WTC11 (cell line): ENCODE measurements at regions not wholly inside any gene's neighbourhood (a gene's known extent, or its start where the extent isn't known, plus 50 kb on each side); places are given as distances from the start of the nearest gene placed in this dataset.

Source experiments
- CREB1 ChIP-seq: sonication (generic); formaldehyde crosslinking; IDR thresholded peaks from 2 replicates; pipeline ENCODE4 v1.8.0; 2023; ENCODE audit warnings: mild to moderate bottlenecking, missing genetic modification reagents
- CTCF ChIP-seq: fragments of 200-600 bp; IDR thresholded peaks from 2 replicates; pipeline ENCODE4 v1.8.0; 2022; ENCODE audit warnings: antibody characterized with exemption
- E2F1 ChIP-seq: sonication (generic); formaldehyde crosslinking; IDR thresholded peaks from 2 replicates; pipeline ENCODE4 v1.8.0; 2022; ENCODE audit warnings: mild to moderate bottlenecking, missing genetic modification reagents
- ELF4 ChIP-seq: sonication (generic); formaldehyde crosslinking; IDR thresholded peaks from 2 replicates; pipeline ENCODE4 v1.8.1; 2022; ENCODE audit warnings: low read depth, mild to moderate bottlenecking, moderate library complexity, missing genetic modification reagents
- ETV6 ChIP-seq: sonication (generic); formaldehyde crosslinking; IDR thresholded peaks from 2 replicates; pipeline ENCODE4 v1.8.1; 2022; ENCODE audit warnings: mild to moderate bottlenecking, missing genetic modification reagents
- FOXK1 ChIP-seq: sonication (generic); formaldehyde crosslinking; IDR thresholded peaks from 2 replicates; pipeline ENCODE4 v1.8.0; 2022; ENCODE audit warnings: mild to moderate bottlenecking, moderate library complexity, missing genetic modification reagents
- FOXP4 ChIP-seq: sonication (generic); formaldehyde crosslinking; IDR thresholded peaks from 2 replicates; pipeline ENCODE4 v1.8.0; 2022; ENCODE audit warnings: mild to moderate bottlenecking, missing genetic modification reagents
- JUN ChIP-seq: sonication (generic); formaldehyde crosslinking; IDR thresholded peaks from 2 replicates; pipeline ENCODE4 v1.8.0; 2023; ENCODE audit warnings: mild to moderate bottlenecking, missing genetic modification reagents
- MAX ChIP-seq: sonication (generic); formaldehyde crosslinking; IDR thresholded peaks from 2 replicates; pipeline ENCODE4 v1.8.0; 2022; ENCODE audit warnings: mild to moderate bottlenecking, missing genetic modification reagents
- TF ChIP-seq, protein P1 (sequence below): sonication (generic); formaldehyde crosslinking; IDR thresholded peaks from 2 replicates; pipeline ENCODE4 v1.8.1; 2023; ENCODE audit warnings: mild to moderate bottlenecking, missing genetic modification reagents, moderate library complexity
- TF ChIP-seq, protein P2 (sequence below): sonication (generic); formaldehyde crosslinking; IDR thresholded peaks from 2 replicates; pipeline ENCODE4 v1.8.0; 2022; ENCODE audit warnings: missing genetic modification reagents
- TF ChIP-seq, protein P3 (sequence below): sonication (generic); formaldehyde crosslinking; IDR thresholded peaks from 2 replicates; pipeline ENCODE4 v1.8.1; 2022; ENCODE audit warnings: low read depth, missing genetic modification reagents, borderline replicate concordance

DNA sequence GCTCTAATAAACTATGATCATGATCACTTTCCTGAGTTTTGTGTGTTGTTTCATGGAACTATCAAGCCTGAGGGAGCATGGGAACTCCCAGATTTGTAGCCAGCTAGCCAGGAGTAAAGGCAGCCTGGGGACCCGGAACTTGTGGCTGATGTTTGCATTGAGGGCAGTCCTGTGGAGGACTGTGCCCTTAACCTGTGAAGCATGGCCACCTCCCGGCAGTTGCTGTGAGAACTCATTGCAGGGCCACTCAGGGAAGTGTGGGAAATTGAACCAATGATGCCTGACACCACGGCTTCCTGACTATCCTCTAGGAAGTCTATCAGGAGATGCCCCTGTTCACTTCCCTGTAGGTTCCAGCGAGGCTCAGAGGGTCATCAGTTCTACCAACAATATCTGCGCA lies 250.6 kb downstream of the DAD1 start:
- TF ChIP-seq CTCF (no peak), FOXP4 (CRISPR knock-in tag) (no peak), ELF4 (CRISPR knock-in tag) (no peak), MAX (CRISPR knock-in tag) (no peak), FOXK1 (no peak), JUN (CRISPR knock-in tag) (no peak), CREB1 (CRISPR knock-in tag) (no peak), E2F1 (CRISPR knock-in tag) (no peak), ETV6 (CRISPR knock-in tag) (no peak)
- TF ChIP-seq, protein P1, sequence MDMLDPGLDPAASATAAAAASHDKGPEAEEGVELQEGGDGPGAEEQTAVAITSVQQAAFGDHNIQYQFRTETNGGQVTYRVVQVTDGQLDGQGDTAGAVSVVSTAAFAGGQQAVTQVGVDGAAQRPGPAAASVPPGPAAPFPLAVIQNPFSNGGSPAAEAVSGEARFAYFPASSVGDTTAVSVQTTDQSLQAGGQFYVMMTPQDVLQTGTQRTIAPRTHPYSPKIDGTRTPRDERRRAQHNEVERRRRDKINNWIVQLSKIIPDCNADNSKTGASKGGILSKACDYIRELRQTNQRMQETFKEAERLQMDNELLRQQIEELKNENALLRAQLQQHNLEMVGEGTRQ, result no peak
- TF ChIP-seq, protein P2, sequence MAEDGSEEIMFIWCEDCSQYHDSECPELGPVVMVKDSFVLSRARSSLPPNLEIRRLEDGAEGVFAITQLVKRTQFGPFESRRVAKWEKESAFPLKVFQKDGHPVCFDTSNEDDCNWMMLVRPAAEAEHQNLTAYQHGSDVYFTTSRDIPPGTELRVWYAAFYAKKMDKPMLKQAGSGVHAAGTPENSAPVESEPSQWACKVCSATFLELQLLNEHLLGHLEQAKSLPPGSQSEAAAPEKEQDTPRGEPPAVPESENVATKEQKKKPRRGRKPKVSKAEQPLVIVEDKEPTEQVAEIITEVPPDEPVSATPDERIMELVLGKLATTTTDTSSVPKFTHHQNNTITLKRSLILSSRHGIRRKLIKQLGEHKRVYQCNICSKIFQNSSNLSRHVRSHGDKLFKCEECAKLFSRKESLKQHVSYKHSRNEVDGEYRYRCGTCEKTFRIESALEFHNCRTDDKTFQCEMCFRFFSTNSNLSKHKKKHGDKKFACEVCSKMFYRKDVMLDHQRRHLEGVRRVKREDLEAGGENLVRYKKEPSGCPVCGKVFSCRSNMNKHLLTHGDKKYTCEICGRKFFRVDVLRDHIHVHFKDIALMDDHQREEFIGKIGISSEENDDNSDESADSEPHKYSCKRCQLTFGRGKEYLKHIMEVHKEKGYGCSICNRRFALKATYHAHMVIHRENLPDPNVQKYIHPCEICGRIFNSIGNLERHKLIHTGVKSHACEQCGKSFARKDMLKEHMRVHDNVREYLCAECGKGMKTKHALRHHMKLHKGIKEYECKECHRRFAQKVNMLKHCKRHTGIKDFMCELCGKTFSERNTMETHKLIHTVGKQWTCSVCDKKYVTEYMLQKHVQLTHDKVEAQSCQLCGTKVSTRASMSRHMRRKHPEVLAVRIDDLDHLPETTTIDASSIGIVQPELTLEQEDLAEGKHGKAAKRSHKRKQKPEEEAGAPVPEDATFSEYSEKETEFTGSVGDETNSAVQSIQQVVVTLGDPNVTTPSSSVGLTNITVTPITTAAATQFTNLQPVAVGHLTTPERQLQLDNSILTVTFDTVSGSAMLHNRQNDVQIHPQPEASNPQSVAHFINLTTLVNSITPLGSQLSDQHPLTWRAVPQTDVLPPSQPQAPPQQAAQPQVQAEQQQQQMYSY (CRISPR knock-in tag), result no peak
- TF ChIP-seq, protein P3, sequence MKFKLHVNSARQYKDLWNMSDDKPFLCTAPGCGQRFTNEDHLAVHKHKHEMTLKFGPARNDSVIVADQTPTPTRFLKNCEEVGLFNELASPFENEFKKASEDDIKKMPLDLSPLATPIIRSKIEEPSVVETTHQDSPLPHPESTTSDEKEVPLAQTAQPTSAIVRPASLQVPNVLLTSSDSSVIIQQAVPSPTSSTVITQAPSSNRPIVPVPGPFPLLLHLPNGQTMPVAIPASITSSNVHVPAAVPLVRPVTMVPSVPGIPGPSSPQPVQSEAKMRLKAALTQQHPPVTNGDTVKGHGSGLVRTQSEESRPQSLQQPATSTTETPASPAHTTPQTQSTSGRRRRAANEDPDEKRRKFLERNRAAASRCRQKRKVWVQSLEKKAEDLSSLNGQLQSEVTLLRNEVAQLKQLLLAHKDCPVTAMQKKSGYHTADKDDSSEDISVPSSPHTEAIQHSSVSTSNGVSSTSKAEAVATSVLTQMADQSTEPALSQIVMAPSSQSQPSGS (CRISPR knock-in tag), result no peak
